GM19043 (cell line): ENCODE measurements at regions not wholly inside any gene's neighbourhood (a gene's known extent, or its start where the extent isn't known, plus 50 kb on each side); places are given as distances from the start of the nearest gene placed in this dataset.
"Not testable (repeated sequence)": the region's sequence is repeated elsewhere in the genome, so short reads cannot be mapped to it uniquely, and the experiment has no call there.

Experiments
- ATAC-seq: cut with Tn5 transposase; IDR thresholded peaks from one replicate; pipeline ENCODE4 v1.9.1; 2021; ENCODE audit warnings: low read depth; ENCODE audit not compliant: unreplicated experiment

DNA sequence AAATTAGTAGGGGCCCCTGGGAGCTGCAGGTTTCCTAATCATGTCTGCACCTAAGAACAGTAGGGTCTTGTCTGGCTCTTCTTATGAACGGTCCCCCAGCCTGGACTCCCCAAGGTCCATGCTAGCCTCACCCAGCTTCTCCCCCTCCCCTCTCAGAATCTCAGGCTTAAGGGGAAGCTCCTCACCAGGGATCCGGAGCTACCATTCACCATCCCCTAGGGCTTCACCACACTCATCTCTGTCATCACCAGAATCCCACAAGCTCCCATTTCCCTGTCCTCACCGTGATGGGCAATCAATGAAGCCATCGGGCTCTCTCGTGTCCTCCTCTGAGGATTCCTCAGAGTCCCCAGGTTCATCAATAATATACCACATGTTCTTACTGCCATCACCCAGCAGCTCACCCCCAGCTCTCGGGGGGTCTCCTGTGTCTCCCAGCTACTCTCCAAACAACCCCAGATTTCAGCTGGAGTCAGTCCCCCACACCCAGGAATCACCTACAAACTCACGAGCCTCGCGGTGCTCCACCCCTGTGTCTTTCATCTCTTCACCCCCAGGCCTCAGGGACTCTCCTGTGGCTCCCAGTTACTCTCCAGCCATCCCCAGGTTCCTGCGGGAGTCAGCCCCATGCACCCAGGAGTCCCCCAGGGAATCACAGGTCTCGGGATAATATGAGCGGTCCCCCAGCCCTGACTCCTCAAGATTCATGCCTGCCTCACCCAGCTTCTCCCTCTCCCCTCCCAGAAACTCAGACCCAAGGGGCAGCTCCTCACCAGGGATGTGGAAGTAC lies 335.6 kb downstream of the CWH43 start:
- not testable (repeated sequence) for ATAC-seq

DNA sequence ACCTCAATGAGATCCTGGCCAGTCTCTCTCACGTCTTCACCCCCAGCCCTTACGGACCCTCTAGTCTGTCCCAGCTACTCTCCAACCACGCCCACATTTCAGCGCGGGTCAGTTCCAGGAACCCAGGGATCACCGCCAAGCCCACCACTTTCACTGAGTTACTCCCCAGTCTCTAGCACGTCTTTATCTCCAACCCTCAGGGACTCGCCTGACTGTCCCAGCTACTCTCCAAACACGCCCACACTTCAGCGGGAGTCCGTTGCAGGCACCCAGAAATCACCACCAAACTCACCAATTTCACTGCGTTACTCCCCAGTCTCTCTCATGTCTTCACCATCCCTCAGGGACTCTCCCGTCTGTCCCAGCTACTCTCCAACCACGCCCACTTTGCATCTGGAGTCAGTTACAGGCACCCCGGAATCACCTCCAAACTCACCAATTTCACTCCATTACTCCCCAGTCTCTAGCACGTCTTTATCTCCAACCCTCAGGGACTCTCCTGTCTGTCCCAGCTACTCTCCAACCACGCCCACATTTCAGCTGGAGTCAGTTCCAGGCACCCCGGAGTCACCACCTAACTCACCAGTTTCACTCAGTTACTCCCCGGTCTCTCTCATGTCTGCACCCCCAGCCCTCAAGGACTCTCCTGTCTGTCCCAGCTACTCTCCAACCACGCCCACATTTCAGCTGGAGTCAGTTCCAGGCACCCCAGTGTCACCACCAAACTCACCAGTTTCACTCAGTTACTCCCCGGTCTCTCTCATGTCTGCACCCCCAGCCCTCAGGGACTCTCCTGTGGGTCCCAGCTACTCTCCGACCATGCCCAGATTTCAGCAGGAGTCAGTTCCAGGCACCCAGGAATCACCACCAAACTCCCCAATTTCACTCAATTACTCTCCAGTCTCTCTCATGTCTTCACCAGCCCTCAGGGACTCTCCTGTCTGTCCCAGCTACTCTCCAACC lies 336.8 kb downstream of the CWH43 start:
- ATAC-seq: not testable (repeated sequence)

DNA sequence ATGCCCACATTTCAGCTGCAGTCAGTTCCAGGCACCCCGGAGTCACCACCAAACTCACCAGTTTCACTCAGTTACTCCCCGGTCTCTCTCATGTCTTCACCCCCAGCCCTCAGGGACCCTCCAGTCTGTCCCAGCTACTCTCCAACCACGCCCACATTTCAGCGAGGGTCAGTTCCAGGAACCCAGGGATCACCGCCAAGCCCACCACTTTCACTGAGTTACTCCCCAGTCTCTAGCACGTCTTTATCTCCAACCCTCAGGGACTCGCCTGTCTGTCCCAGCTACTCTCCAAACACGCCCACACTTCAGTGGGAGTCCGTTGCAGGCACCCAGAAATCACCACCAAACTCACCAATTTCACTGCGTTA lies 337.5 kb downstream of the CWH43 start:
- not testable (repeated sequence) for ATAC-seq
